ENCODE measurements at regions not wholly inside any gene's neighbourhood (a gene's known extent, or its start where the extent isn't known, plus 50 kb on each side); places are given as distances from the start of the nearest gene placed in this dataset.

DNA sequence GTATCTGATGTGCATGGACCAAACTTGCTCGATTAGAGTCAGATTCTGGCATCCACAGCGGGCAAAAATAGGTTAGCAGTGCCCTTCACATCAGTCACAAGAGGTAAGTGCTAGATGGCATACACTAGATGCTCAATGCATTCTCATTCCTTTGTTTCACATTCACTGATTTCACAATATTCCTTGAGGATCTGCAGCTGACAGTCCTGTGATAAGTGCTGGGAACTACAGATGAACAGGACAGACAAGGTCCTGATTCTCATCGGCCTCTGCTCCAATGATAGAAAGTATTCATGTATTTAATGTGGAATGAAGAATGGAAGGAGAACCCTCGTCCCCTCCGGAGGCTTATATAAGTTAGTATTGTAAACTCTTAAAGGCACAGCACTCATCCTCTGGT lies 96.8 kb upstream of the SERPINE2 start:
- Histone ChIP-seq H3K27me3 (ENCODE audit: insufficient read depth, low read length) (no peaks in the 10 kb centered on the region), H3K9ac (ENCODE audit: low read length) (no peak overlapping the region), H3K9me3 (ENCODE audit: low read length) (no peaks in the 10 kb centered on the region), H3K9me2 (ENCODE audit: low read depth, low read length) (no peaks in the 10 kb centered on the region), H3K27ac (ENCODE audit: low read depth, low read length, poor library complexity, severe bottlenecking) (no peak overlapping the region), H3F3A (ENCODE audit: insufficient read depth, low read length) (no peaks in the 10 kb centered on the region), H3K79me2 (ENCODE audit: insufficient read depth, low read length) (no peaks in the 10 kb centered on the region), H3K4me3 (ENCODE audit: low read depth, low read length, poor library complexity, severe bottlenecking) (no peak overlapping the region), H3K36me3 (ENCODE audit: insufficient read depth, low read length) (no peaks in the 10 kb centered on the region), H4K20me1 (ENCODE audit: insufficient read depth, low read length) (no peaks in the 10 kb centered on the region), H3K4me1 (ENCODE audit: insufficient read depth, low read length, severe bottlenecking) (no peaks in the 10 kb centered on the region), H3K4me2 (ENCODE audit: low read length) (no peak overlapping the region), H2AFZ (ENCODE audit: low read length) (no peak overlapping the region)
- no peak for TF ChIP-seq EZH2 (IDR thresholded peaks at IDR 0.05; ENCODE audit: borderline replicate concordance, low read length)
- TF ChIP-seq, protein P1, sequence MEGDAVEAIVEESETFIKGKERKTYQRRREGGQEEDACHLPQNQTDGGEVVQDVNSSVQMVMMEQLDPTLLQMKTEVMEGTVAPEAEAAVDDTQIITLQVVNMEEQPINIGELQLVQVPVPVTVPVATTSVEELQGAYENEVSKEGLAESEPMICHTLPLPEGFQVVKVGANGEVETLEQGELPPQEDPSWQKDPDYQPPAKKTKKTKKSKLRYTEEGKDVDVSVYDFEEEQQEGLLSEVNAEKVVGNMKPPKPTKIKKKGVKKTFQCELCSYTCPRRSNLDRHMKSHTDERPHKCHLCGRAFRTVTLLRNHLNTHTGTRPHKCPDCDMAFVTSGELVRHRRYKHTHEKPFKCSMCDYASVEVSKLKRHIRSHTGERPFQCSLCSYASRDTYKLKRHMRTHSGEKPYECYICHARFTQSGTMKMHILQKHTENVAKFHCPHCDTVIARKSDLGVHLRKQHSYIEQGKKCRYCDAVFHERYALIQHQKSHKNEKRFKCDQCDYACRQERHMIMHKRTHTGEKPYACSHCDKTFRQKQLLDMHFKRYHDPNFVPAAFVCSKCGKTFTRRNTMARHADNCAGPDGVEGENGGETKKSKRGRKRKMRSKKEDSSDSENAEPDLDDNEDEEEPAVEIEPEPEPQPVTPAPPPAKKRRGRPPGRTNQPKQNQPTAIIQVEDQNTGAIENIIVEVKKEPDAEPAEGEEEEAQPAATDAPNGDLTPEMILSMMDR (IDR thresholded peaks at IDR 0.05; ENCODE audit: low read length): no peak

DNA sequence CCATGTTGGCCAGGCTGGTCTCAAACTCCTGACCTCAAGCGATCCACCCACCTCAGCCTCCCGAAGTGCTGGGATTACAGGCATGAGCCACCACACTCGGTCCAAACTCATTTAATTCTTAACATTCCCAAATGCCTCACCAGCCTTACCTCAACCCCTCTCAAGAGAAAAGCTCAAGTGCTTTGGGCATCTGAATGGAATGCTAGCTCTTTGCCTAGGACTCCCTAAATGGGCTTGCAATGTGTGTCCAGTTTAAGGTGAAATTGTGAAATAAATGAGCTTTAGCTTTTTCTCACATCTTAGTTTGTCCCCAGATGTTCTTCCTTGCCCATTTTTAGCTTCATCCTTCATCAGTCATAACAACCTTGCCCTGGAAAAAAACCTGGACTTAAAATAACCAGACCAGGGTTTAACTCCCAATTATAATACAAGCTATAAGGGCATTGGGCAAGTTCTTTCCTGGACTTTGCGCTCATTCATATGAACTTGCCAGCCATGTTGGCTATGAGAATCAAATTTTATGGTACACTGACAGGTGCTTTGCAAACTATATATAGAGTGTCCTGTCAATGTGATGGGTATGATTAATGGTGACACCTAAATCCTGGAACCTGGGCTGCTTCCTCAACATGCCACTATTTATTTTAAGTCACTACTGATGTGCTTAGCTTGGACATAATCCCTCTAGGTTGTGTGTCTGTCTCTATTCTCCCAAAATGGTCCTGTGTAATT lies 95.1 kb upstream of the SERPINE2 start:
- no peaks in the 10 kb centered on the region for H4K20me1 ChIP-seq (ENCODE audit: insufficient read depth, low read length)
- no peaks in the 10 kb centered on the region for H3K36me3 ChIP-seq (ENCODE audit: insufficient read depth, low read length)
- H3K9me2 ChIP-seq (ENCODE audit: low read depth, low read length): no peaks in the 10 kb centered on the region
- H3K4me1 ChIP-seq (ENCODE audit: insufficient read depth, low read length, severe bottlenecking): no peaks in the 10 kb centered on the region
- H3K4me2 ChIP-seq (ENCODE audit: low read length): no peak overlapping the region
- H3K79me2 ChIP-seq (ENCODE audit: insufficient read depth, low read length): no peaks in the 10 kb centered on the region
- H3K4me3 ChIP-seq (ENCODE audit: low read depth, low read length, poor library complexity, severe bottlenecking): no peak overlapping the region
- H3K27ac ChIP-seq (ENCODE audit: low read depth, low read length, poor library complexity, severe bottlenecking): no peak overlapping the region
- H3F3A ChIP-seq (ENCODE audit: insufficient read depth, low read length): no peaks in the 10 kb centered on the region
- TF ChIP-seq, protein P1 (IDR thresholded peaks at IDR 0.05; ENCODE audit: low read length): no peak
- no peak for TF ChIP-seq EZH2 (IDR thresholded peaks at IDR 0.05; ENCODE audit: borderline replicate concordance, low read length)
- H2AFZ ChIP-seq (ENCODE audit: low read length): no peak overlapping the region
- H3K9ac ChIP-seq (ENCODE audit: low read length): no peak overlapping the region
- H3K27me3 ChIP-seq (ENCODE audit: insufficient read depth, low read length): no peaks in the 10 kb centered on the region
- no peaks in the 10 kb centered on the region for H3K9me3 ChIP-seq (ENCODE audit: low read length)

DNA sequence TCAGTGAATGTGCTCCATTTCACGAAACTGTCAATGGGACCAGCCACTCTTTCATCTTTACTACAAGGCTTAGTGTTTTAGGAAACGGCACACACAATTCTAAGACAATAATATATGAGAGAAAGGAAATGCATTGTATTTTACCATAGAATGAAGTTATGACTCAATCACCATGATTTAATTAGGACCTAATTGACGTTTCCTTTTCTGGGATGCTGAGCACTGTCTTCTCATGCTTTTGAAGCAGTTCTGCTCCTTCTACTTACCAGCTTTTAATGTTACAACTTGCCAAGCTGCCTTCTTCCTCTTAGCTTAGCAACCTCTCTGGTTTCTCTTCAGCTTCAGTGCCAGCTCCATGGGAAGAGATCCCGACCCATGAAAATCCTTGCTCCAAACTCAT lies 94.3 kb upstream of the SERPINE2 start:
- no peaks in the 10 kb centered on the region for H3K4me1 ChIP-seq (ENCODE audit: insufficient read depth, low read length, severe bottlenecking)
- no peak for TF ChIP-seq EZH2 (IDR thresholded peaks at IDR 0.05; ENCODE audit: borderline replicate concordance, low read length)
- TF ChIP-seq, protein P1 (IDR thresholded peaks at IDR 0.05; ENCODE audit: low read length): no peak
- no peaks in the 10 kb centered on the region for H3K9me2 ChIP-seq (ENCODE audit: low read depth, low read length)
- no peaks in the 10 kb centered on the region for H3K27me3 ChIP-seq (ENCODE audit: insufficient read depth, low read length)
- no peaks in the 10 kb centered on the region for H3K36me3 ChIP-seq (ENCODE audit: insufficient read depth, low read length)
- H3K4me3 ChIP-seq (ENCODE audit: low read depth, low read length, poor library complexity, severe bottlenecking): no peak overlapping the region
- no peak overlapping the region for H3K4me2 ChIP-seq (ENCODE audit: low read length)
- H3K9me3 ChIP-seq (ENCODE audit: low read length): no peaks in the 10 kb centered on the region
- no peaks in the 10 kb centered on the region for H3K79me2 ChIP-seq (ENCODE audit: insufficient read depth, low read length)
- H4K20me1 ChIP-seq (ENCODE audit: insufficient read depth, low read length): no peaks in the 10 kb centered on the region
- H2AFZ ChIP-seq (ENCODE audit: low read length): no peak overlapping the region
- H3K27ac ChIP-seq (ENCODE audit: low read depth, low read length, poor library complexity, severe bottlenecking): no peak overlapping the region
- H3K9ac ChIP-seq (ENCODE audit: low read length): no peak overlapping the region
- no peaks in the 10 kb centered on the region for H3F3A ChIP-seq (ENCODE audit: insufficient read depth, low read length)

All from OCI-LY1 (cell line).